BE2C (cell line): ENCODE measurements at regions not wholly inside any gene's neighbourhood (a gene's known extent, or its start where the extent isn't known, plus 50 kb on each side); places are given as distances from the start of the nearest gene placed in this dataset.

ENCODE experiments used
- DNase-seq: peaks from one replicate; pipeline ENCODE4 v3.0.0-alpha.2; 2020
- H3K27me3 ChIP-seq: fragments of 250-450 bp; sonication (Bioruptor Pico); 2 replicates; pipeline ENCODE4 v1.5.1; 2020; ENCODE audit warnings: mild to moderate bottlenecking
- H3K36me3 ChIP-seq: fragments of 250-450 bp; sonication (Bioruptor Pico); 2 replicates; pipeline ENCODE4 v1.5.1; 2020; ENCODE audit warnings: mild to moderate bottlenecking
- H3K4me1 ChIP-seq: fragments of 250-450 bp; sonication (Bioruptor Pico); 2 replicates; pipeline ENCODE4 v1.5.1; 2020
- H3K4me3 ChIP-seq: 2 replicates; pipeline ENCODE4 v1.5.1; 2011; ENCODE audit warnings: low read depth, low read length
- H3K9me3 ChIP-seq: fragments of 250-450 bp; sonication (Bioruptor Pico); 2 replicates; pipeline ENCODE4 v1.5.1; 2020
- CTCF ChIP-seq: IDR thresholded peaks from 2 replicates; pipeline ENCODE4 v1.5.1; 2012; ENCODE audit warnings: mild to moderate bottlenecking, low read depth, low read length

DNA sequence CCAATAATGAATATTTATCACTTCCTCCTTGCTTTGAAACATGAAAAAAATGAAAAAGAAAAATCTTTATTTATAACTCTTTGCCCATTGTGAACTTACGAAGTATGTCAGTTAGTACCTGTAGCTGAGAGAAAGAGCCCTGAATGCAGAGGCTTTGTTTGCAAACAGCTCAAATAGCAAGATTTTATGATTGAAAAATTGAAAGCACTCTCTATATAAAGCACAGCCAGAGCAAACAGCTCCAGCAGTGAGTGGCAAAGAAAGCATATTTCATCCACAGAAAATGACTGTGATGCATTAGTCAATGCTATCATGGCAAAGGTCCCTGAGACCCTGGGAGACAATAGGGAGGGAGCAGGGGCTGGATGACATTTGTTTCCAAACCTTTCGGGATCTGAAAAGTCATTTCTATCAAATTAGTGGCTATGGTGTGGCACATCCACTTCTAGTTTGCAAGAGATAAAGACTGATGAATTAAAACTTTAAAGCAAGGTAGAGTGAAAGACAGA, 576.1 kb downstream of the OTOL1 start:
- no peaks in the 10 kb centered on the region for H3K9me3 ChIP-seq
- H3K27me3 ChIP-seq = no peaks in the 10 kb centered on the region
- no peaks in the 10 kb centered on the region for H3K4me1 ChIP-seq
- no peak for DNase-seq
- TF ChIP-seq CTCF = no peak
- H3K4me3 ChIP-seq = no peak overlapping the region
- H3K36me3 ChIP-seq = no peaks in the 10 kb centered on the region

- Histone ChIP-seq H3K4me3 (no peak overlapping the region), H3K36me3 (no peaks in the 10 kb centered on the region), H3K4me1 (no peaks in the 10 kb centered on the region), H3K27me3 (no peaks in the 10 kb centered on the region), H3K9me3 (no peaks in the 10 kb centered on the region)
- no peak for DNase-seq
- no peak for TF ChIP-seq CTCF
Measured at GRCh38 chr3:162073422-162073975, 576.9 kb downstream of the OTOL1 start.

DNA sequence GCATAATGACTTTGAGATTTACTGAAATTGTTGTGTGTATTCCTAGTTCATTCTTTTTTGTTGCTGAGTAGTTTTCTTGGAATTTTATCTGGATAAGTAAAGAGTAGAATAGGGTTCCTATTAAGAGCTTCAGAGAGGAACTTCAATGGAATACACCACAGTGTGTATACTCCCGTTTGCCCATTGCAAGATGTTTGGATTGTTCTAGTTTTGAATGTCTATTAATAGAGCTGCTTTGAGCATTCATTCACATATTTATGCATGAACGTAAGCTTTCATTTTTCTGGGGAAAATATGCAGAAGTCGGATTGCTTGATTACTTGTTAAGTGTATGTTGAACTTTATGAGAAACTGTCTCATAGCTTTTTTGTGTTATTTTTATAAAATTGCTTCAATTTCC, 580.5 kb downstream of the OTOL1 start:
- DNase-seq = no peak
- TF ChIP-seq CTCF = no peak
- no peaks in the 10 kb centered on the region for H3K27me3 ChIP-seq
- H3K4me3 ChIP-seq = no peak overlapping the region
- no peaks in the 10 kb centered on the region for H3K36me3 ChIP-seq
- no peaks in the 10 kb centered on the region for H3K9me3 ChIP-seq
- H3K4me1 ChIP-seq = no peaks in the 10 kb centered on the region

- H3K4me1 ChIP-seq = peaks cover under 1% of the 10 kb centered on the region; the same call in 1 of the 2 replicates
- H3K4me3 ChIP-seq = no peak overlapping the region
- no peaks in the 10 kb centered on the region for H3K36me3 ChIP-seq
- TF ChIP-seq CTCF = no peak
- no peaks in the 10 kb centered on the region for H3K9me3 ChIP-seq
- DNase-seq = no peak
- no peaks in the 10 kb centered on the region for H3K27me3 ChIP-seq
Measured at GRCh38 chr3:162082516-162082915, 585.9 kb downstream of the OTOL1 start.

DNA sequence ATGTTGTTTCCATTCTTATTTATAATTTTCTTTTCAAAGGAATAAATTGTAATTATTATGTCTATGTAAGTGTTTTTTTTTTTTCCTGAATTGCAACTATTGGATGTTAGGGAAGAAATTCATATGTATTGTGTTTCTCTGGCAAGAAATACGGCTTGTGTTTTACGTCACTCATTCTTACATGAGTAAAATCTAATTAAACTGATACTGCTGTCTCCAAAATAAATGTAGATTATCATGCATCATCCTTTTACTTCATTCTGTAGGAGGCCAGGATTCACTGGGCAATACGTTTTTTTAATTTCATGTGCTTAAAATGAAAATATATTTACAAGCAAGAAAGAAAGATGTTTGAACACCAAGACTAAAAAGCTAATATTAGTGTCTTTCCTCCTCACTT, 590.8 kb downstream of the OTOL1 start:
- H3K4me3 ChIP-seq = no peak overlapping the region
- H3K4me1 ChIP-seq = peaks cover 11% of the 10 kb centered on the region
- no peaks in the 10 kb centered on the region for H3K27me3 ChIP-seq
- TF ChIP-seq CTCF = no peak
- H3K9me3 ChIP-seq = no peaks in the 10 kb centered on the region
- no peak for DNase-seq
- no peaks in the 10 kb centered on the region for H3K36me3 ChIP-seq

- H3K27me3 ChIP-seq = no peaks in the 10 kb centered on the region
- H3K36me3 ChIP-seq = no peaks in the 10 kb centered on the region
- H3K9me3 ChIP-seq = peaks cover 4% of the 10 kb centered on the region; the same call in 1 of the 2 replicates
- no peak overlapping the region for H3K4me3 ChIP-seq
- H3K4me1 ChIP-seq = peaks cover 8% of the 10 kb centered on the region
- DNase-seq = no peak
- no peak for TF ChIP-seq CTCF
Measured at GRCh38 chr3:162092751-162093150, 596.1 kb downstream of the OTOL1 start.
